ENCODE measurements at regions not wholly inside any gene's neighbourhood (a gene's known extent, or its start where the extent isn't known, plus 50 kb on each side); places are given as distances from the start of the nearest gene placed in this dataset.

DNA sequence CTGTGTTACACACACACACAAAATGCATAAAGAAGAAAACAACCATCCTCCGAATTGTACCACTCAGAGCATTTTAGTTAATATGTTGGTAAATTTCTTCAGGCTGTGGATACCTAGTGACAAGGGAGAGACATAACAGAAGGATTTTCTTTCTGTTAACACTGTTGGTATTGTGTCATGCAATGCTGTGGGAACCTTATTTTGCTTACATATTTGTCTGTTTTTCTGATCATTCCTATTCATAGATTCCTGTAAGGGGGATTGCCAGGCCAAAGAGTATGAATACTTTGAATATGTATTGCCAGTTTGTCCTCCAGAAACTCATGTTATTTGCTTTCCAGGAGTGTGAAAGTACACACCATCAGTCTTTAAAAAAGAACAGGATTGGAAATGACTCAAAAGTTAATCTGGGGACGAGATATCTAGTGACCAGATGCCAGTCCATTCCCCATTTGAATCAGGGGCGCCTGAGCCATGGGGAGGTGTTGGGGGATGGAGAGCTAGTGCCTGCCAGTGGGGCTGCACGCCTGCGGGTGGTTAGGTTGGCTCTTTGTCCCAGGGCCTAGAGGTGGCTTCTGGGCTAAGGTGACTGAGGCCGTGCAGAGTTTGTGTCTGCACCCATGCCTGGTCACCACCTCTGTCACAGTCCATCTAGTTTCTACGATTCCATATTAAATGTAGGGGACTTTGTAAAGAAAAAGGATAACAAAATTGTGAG is 142.0 kb downstream of the PTPN20 start:
- TF ChIP-seq YY1 (IDR thresholded peaks at IDR 0.05; ENCODE audit: insufficient read depth, insufficient read length) (no peak), SUZ12 (IDR thresholded peaks at IDR 0.05; ENCODE audit: extremely low read depth, insufficient read depth, insufficient read length) (no peak), ZNF274 (IDR thresholded peaks at IDR 0.05; ENCODE audit: low read depth, low read length) (no peak)

Measured in NT2/D1 (cell line).